Fibroblast of skin of scalp (primary cell): ENCODE measurements at regions not wholly inside any gene's neighbourhood (a gene's known extent, or its start where the extent isn't known, plus 50 kb on each side); places are given as distances from the start of the nearest gene placed in this dataset.

Source experiments
- DNase-seq: peaks from one replicate; pipeline ENCODE4 v3.0.0-alpha.2; 2013

GRCh38 chr1:208648146-208648545 lies 404.0 kb upstream of the PLXNA2 start:
- DNase-seq = no peak

GRCh38 chr1:208652296-208653160 lies 408.3 kb upstream of the PLXNA2 start:
- DNase-seq = peak; percentile 76

- DNase-seq = no peak
These were observed 409.2 kb upstream of the PLXNA2 start for GRCh38 chr1:208653426-208653825.

GRCh38 chr1:208654241-208654640 lies 410.1 kb upstream of the PLXNA2 start:
- DNase-seq = peak; percentile 34

DNA sequence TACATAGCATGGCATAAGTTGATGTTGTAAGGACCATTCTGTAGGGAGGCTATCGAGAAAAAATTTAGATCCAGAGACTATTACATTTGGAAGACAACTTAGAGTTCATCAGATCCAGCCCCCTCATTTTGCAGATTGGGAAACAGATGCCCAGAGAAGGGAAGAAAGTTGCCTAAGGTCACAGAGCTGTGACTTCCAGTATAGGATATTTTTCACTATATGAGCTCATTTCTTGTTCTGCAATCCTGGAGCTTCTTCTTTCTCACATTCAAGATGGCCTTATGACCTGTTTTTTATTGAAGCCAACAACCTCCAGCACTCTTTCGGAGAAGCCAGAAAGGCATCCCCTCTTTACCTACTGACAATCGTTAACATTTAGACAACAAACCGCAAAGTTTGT lies 421.8 kb upstream of the PLXNA2 start:
- no peak for DNase-seq

DNA sequence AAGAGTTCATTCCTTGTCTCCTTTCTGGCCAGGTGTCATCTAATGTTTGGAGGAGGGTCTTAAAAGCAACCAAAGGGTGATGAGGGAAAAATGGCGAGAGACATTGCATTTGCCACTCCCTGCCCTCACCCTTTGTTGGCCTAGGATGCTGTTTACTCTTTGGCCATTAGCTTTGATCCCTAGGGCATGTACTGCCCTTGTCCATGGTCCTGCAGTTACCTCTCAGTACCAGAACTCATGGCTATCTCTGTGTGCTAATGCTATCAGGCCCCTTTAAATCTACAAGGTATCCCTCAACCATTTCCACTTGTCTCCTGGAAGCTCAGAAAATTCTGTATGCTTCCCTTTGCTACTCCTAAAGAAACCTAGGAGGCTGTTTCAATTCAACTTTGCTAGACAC lies 424.8 kb upstream of the PLXNA2 start:
- peak; percentile 14 for DNase-seq

DNA sequence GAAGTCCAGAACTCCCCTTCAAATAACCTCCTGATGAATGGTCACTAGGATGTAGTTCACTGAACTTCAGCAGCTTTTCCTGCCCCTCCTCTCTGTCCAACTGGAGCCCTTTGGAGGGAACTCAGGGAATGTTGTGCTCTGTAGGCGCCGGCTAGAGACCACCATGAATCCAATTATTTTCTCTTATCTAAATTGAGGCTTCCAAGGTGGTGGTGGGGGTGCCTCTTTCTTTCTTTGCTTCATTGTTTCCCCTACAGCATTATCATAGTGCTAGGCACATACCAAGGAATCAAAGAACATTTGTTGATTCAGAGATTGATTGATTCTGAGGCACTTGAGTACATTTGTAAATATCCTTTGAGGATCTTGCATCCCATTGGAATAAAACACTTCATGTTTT lies 426.6 kb upstream of the PLXNA2 start:
- DNase-seq = no peak

GRCh38 chr1:208681878-208682663 lies 437.9 kb upstream of the PLXNA2 start:
- peak; percentile 18 for DNase-seq

DNA sequence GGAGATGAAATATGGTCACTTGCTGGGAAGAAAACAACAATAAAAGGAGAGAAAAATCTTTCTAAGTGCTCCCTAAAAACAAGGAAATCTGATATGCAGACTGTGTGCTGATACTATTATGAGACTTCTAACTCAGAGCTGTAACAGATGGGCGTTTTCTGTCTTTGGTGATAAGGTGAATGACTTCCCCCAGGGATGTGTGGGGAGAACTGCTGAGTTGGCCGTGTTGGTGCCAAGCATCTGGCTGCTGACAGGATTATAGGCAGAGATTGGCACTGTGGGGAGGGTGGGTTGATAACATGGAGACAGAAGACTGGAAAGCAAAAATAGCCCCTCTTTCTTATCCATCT lies 438.5 kb upstream of the PLXNA2 start:
- DNase-seq = no peak

GRCh38 chr1:208683141-208683540 lies 439.0 kb upstream of the PLXNA2 start:
- DNase-seq = no peak

GRCh38 chr1:208684192-208684591 lies 440.0 kb upstream of the PLXNA2 start:
- DNase-seq = no peak

- DNase-seq = no peak
These were observed 442.4 kb upstream of the PLXNA2 start for GRCh38 chr1:208686592-208686991.

DNA sequence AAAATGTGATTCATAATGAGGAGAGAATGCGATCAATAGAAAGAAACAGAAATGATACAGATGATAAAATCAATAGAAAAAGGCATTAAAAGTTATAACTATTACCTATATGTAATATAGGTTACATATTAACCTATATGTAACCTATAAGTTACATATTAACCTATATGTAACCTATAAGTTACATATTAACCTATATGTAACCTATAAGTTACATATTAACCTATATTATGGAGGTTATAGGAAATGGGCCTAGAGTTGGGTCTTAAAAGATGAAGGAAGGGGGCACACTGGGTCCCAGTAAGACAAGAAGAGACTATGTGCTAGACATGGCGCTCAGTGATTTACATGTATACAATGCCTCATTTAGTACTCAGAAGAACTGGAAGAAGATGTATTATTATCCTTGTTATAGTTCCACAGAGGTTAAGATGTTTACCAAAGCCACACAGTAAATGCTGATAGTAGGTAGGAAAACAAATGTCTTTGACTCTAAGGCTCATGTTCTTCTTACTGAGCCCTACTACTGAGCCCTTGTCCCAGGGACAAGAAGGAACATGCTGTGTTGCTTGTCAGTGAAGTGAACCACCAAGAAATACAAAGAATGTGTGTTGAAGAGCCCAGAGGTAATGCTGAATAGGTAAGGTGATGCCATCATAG lies 444.6 kb upstream of the PLXNA2 start:
- DNase-seq = no peak

- DNase-seq = no peak
These were observed 446.8 kb upstream of the PLXNA2 start for GRCh38 chr1:208691012-208691411.

- DNase-seq = no peak
These were observed 465.8 kb upstream of the PLXNA2 start for GRCh38 chr1:208709981-208710380.

DNA sequence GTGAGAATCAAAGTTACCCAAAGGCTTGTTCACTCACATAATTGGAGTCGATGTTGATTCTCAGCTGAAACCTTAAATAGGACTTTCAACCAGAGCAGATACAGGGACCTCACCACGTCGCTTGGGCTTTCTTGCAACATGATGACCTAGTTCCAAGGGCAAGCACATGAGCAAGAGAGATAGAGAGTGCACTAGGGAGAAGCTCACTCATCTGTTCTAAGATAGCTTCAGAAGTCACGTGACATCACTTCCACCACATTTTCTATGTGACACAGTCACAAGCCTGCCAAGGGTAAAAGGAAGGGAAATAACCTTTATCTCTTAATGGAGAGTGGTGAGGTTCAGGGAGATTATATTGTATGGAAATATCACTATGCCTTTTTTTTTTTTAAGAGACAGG lies 470.1 kb upstream of the PLXNA2 start:
- DNase-seq = no peak

DNA sequence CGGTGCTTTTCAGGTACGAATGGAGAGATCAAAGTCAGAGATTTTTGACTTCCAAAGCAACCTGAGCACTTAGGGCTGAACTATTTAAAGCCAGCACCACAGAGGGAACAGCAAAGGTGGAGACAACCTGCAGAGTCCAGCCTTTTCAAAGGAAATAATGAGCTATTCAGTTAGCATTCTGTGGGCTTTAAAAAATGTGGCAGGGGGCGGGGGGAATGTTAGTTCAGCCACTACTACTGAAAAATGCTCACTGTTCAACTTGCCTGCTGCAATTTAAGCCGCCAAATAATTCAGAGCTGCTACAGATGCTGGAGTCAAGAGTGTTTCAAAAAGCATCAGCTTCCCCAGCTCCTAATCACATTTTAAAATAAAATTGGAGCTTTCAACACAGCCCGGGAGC lies 473.3 kb upstream of the PLXNA2 start:
- no peak for DNase-seq

DNA sequence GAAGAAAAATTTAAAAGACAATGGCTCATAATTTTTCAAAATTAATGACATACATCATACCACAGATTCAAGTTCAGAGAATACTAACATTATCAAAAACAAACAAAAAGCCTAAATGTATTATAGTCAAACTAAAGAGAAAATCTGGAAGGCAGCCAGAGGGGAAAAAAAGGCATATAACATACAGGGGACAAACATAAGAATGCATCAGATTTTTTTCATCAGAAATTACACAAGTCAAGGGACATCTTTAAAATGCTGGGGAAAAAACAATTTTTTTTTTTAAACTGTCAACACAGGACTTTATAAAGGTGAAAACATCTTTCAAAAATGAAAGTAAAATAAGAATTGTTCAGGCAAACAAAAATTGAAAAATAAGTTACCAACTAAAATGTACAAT lies 478.4 kb upstream of the PLXNA2 start:
- DNase-seq = no peak

GRCh38 chr1:208724079-208724478 lies 479.9 kb upstream of the PLXNA2 start:
- DNase-seq = no peak

DNA sequence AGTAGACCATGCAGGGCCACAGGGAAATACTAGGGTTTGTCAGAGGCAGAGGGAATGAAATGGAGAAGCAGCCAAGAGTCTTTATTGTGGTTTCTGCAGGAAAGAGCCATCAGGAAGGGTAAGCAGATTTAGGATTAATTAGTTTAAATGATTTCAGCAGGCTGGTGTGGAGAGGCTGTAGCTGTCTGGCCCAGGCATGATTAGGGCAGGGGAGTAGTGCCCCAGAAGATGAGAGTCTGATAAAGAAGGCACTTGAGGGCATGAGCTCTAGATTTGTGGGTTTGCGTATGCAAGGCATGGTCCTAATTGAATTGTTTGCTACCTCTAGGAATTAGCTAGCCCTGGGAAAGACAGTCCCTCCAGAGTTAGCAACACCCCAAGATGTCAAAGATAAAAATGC lies 484.6 kb upstream of the PLXNA2 start:
- DNase-seq = no peak

DNA sequence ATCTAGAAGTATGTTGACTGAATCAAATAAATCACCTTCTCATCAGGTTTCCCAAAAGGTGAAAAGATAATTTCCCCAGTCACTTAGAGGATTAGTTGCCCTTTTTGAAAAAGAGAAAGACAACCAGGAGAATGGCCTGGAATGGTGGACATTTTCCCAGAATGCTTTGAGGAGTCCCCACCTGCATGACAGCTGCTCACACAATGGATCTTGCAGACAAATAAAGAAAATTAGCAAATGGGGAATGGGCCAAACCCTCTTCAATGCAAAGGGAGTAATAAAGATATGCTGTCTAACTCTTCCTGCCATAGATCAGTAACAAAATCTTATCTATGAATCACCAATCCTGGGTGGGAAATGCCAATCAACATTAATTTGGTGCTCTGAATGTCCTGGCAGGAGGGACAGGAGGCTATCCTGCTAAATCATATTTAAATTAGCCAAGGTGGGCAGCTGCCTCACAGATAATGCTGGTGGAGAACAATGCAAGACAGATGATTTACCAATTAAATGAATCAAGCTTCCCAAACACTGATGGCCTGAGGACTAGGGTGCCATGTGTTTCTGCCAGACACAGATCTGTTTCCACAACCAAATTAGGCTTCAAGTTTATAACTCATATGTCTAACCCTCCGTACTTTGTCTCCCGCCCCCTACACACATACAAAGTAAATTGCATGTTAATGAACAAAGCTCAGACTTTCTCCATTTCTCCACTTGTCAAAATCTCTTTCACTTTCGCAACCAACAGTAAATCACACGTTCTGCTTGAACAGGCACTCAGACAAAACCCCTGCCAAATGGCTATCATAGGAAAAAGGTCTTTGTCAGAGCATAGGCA lies 488.0 kb upstream of the PLXNA2 start:
- DNase-seq = no peak

DNA sequence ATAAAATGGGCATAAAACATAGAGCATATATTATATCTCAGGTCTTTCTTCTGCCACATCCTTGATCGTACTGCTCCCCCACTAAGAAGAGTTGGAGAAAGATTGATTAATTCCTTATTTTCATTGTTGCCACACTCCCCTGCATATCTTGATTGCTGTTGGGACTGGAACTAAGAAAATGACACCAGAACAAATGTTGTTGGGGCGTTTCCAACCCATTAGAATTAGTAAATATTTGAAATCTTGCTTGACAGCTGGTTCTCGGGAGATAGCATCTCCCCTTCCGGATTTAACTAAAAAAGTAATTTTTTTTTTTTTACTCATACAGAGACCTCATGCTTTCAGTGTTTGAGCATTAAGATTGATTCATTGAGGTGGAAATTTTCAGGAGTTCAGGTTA lies 493.0 kb upstream of the PLXNA2 start:
- DNase-seq = no peak

- no peak for DNase-seq
These were observed 493.7 kb upstream of the PLXNA2 start for GRCh38 chr1:208737922-208738321.
